ENCODE measurements at regions not wholly inside any gene's neighbourhood (a gene's known extent, or its start where the extent isn't known, plus 50 kb on each side); places are given as distances from the start of the nearest gene placed in this dataset.

DNA sequence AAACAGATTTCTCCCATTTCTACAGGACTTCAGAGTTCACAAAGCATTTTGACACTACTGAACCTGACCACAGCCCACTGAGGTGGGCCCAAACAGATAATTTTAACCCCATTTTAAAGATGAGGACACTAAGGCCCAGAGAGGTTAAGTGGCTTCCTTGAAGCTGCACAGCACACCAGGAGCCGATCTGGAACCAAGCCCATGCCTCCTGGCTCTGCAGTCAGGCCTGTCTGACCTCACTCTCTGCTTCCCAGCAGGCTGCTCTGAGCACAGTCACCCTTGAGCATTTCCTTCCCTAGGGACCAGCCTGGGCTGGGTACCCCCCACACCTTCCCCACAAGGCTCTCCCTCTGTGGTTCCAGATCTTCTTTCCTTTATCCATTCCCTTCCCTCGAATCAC, 252.2 kb downstream of the ENGASE start:
- ChIA-PET POLR2A (no interaction called here), CTCF (no interaction called here)
- TF ChIP-seq, protein P1, sequence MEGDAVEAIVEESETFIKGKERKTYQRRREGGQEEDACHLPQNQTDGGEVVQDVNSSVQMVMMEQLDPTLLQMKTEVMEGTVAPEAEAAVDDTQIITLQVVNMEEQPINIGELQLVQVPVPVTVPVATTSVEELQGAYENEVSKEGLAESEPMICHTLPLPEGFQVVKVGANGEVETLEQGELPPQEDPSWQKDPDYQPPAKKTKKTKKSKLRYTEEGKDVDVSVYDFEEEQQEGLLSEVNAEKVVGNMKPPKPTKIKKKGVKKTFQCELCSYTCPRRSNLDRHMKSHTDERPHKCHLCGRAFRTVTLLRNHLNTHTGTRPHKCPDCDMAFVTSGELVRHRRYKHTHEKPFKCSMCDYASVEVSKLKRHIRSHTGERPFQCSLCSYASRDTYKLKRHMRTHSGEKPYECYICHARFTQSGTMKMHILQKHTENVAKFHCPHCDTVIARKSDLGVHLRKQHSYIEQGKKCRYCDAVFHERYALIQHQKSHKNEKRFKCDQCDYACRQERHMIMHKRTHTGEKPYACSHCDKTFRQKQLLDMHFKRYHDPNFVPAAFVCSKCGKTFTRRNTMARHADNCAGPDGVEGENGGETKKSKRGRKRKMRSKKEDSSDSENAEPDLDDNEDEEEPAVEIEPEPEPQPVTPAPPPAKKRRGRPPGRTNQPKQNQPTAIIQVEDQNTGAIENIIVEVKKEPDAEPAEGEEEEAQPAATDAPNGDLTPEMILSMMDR (IDR thresholded peaks at IDR 0.05; ENCODE audit: insufficient read depth, low read depth, low read length): no peak
- DNase-seq (ENCODE audit: low read depth): no peak
- Histone ChIP-seq H3K27me3 (ENCODE audit: control insufficient read depth, insufficient read depth, low read length) (no peaks in the 10 kb centered on the region), H3K4me3 (ENCODE audit: low read depth, low read length) (no peak overlapping the region), H3K36me3 (ENCODE audit: control insufficient read depth, insufficient read depth, low read length) (no peaks in the 10 kb centered on the region)

DNA sequence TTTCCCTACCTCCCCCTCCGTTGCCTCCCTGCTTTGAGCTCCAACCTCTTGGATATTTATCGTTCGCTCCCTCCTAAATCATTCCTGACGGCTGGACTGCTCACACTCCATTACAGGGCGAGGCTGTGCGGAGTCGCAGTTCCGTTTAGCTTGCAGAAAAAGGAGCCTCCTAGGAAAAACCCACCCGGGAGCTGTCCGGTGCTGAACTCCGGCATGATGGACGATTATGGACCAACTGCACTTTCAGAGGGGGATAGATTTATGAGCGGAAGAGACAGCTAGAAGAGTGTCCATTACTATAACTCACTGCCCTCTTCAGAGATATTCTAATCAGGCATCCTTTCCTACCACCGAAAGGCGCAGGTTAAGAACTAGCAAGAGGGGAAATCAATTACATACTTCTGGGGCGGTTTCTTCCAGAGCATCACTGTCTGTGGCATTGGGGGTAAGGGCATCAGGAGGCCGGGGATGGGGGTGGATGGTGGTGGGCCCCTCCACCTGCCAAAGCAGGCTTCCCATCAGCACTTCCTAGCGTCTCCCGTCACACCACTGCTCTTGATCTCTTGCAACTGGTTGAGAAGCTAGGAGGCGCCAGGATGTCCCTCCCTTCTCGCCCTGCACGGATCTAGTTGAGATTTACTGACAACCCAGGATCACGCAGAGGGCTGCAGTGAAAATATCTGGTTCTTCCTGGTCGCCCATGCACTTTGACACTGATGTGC, 251.2 kb downstream of the ENGASE start:
- DNase-seq (ENCODE audit: low read depth): no peak
- TF ChIP-seq, protein P1 (IDR thresholded peaks at IDR 0.05; ENCODE audit: insufficient read depth, low read depth, low read length): no peak
- Histone ChIP-seq H3K36me3 (ENCODE audit: control insufficient read depth, insufficient read depth, low read length) (no peaks in the 10 kb centered on the region), H3K4me3 (ENCODE audit: low read depth, low read length) (no peak overlapping the region), H3K27me3 (ENCODE audit: control insufficient read depth, insufficient read depth, low read length) (no peaks in the 10 kb centered on the region)
- ChIA-PET CTCF (interaction anchor here (0.6 kb wide), 1 partner anchor 10 kb away, joined by 3 read pairs; no protein-coding TSS in a partner anchor), POLR2A (no interaction called here)

- H3K4me3 ChIP-seq (ENCODE audit: low read depth, low read length): no peak overlapping the region
- CTCF ChIA-PET: no interaction called here
Measured at GRCh38 chr17:79324194-79324593, 249.6 kb downstream of the ENGASE start.

GRCh38 chr17:79323566-79323965, 248.9 kb downstream of the ENGASE start:
- TF ChIP-seq, protein P1 (IDR thresholded peaks at IDR 0.05; ENCODE audit: insufficient read depth, low read depth, low read length): no peak
- CTCF ChIA-PET: interaction anchor here (1.1 kb wide), 1 partner anchor 9 kb away, joined by 3 read pairs; no protein-coding TSS in a partner anchor
- no peaks in the 10 kb centered on the region for H3K36me3 ChIP-seq (ENCODE audit: control insufficient read depth, insufficient read depth, low read length)
- H3K4me3 ChIP-seq (ENCODE audit: low read depth, low read length): no peak overlapping the region
- POLR2A ChIA-PET: no interaction called here
- DNase-seq (ENCODE audit: low read depth): no peak
- no peaks in the 10 kb centered on the region for H3K27me3 ChIP-seq (ENCODE audit: control insufficient read depth, insufficient read depth, low read length)

More at GRCh38 chr17:79324194-79324593, 249.6 kb downstream of the ENGASE start:
- TF ChIP-seq, protein P1 (IDR thresholded peaks at IDR 0.05; ENCODE audit: insufficient read depth, low read depth, low read length): no peak
- Histone ChIP-seq H3K36me3 (ENCODE audit: control insufficient read depth, insufficient read depth, low read length) (no peaks in the 10 kb centered on the region), H3K27me3 (ENCODE audit: control insufficient read depth, insufficient read depth, low read length) (no peaks in the 10 kb centered on the region)
- POLR2A ChIA-PET: no interaction called here
- DNase-seq (ENCODE audit: low read depth): no peak

- H3K36me3 ChIP-seq (ENCODE audit: control insufficient read depth, insufficient read depth, low read length): no peaks in the 10 kb centered on the region
- TF ChIP-seq, protein P1 (IDR thresholded peaks at IDR 0.05; ENCODE audit: insufficient read depth, low read depth, low read length): no peak
- ChIA-PET CTCF (interaction anchor here (1.1 kb wide), 1 partner anchor 8 kb away, joined by 3 read pairs; no protein-coding TSS in a partner anchor), POLR2A (no interaction called here)
- no peak for DNase-seq (ENCODE audit: low read depth)
- H3K27me3 ChIP-seq (ENCODE audit: control insufficient read depth, insufficient read depth, low read length): no peaks in the 10 kb centered on the region
- no peak overlapping the region for H3K4me3 ChIP-seq (ENCODE audit: low read depth, low read length)
Measured at GRCh38 chr17:79322211-79323123, 247.8 kb downstream of the ENGASE start.

Data from BJ (cell line).